HG02798 (cell line): ENCODE measurements at regions not wholly inside any gene's neighbourhood (a gene's known extent, or its start where the extent isn't known, plus 50 kb on each side); places are given as distances from the start of the nearest gene placed in this dataset.
"Not testable (repeated sequence)": the region's sequence is repeated elsewhere in the genome, so short reads cannot be mapped to it uniquely, and the experiment has no call there.

ENCODE experiments used
- ATAC-seq: cut with Tn5 transposase; IDR thresholded peaks from one replicate; pipeline ENCODE4 v1.9.1; 2021; ENCODE audit warnings: mild to moderate bottlenecking; ENCODE audit not compliant: unreplicated experiment, poor library complexity

- ATAC-seq, result no peak
Observed at GRCh38 chr14:56417173-56417572, 162.4 kb upstream of the TMEM260 start.

- no peak for ATAC-seq
Observed at GRCh38 chr14:56419750-56420149, 159.8 kb upstream of the TMEM260 start.

- ATAC-seq, result no peak
Observed at GRCh38 chr14:56422221-56422620, 157.4 kb upstream of the TMEM260 start.

GRCh38 chr14:56422703-56423213 lies 156.8 kb upstream of the TMEM260 start:
- ATAC-seq, result peak; percentile 41

- no peak for ATAC-seq
Observed at GRCh38 chr14:56423544-56423943, 156.1 kb upstream of the TMEM260 start.

- ATAC-seq, result no peak
Observed at GRCh38 chr14:56431013-56431412, 148.6 kb upstream of the TMEM260 start.

GRCh38 chr14:56449670-56450213 lies 129.9 kb upstream of the TMEM260 start:
- ATAC-seq, result no peak

GRCh38 chr14:56452940-56453339 lies 126.7 kb upstream of the TMEM260 start:
- ATAC-seq, result no peak

GRCh38 chr14:56454680-56455079 lies 124.9 kb upstream of the TMEM260 start:
- ATAC-seq, result not testable (repeated sequence)

GRCh38 chr14:56460469-56460868 lies 119.1 kb upstream of the TMEM260 start:
- ATAC-seq, result no peak

- no peak for ATAC-seq
Observed at GRCh38 chr14:56461276-56462275, 118.0 kb upstream of the TMEM260 start.

GRCh38 chr14:56463271-56463890 lies 116.2 kb upstream of the TMEM260 start:
- ATAC-seq, result no peak

GRCh38 chr14:56471056-56471455 lies 108.5 kb upstream of the TMEM260 start:
- no peak for ATAC-seq

GRCh38 chr14:56474419-56475022 lies 105.1 kb upstream of the TMEM260 start:
- ATAC-seq, result no peak

- no peak for ATAC-seq
Observed at GRCh38 chr14:56482310-56482911, 97.2 kb upstream of the TMEM260 start.

GRCh38 chr14:56487090-56487667 lies 92.4 kb upstream of the TMEM260 start:
- no peak for ATAC-seq

- ATAC-seq, result no peak
Observed at GRCh38 chr14:56487761-56488160, 91.8 kb upstream of the TMEM260 start.

- no peak for ATAC-seq
Observed at GRCh38 chr14:56488306-56488705, 91.3 kb upstream of the TMEM260 start.

- no peak for ATAC-seq
Observed at GRCh38 chr14:56490379-56490778, 89.2 kb upstream of the TMEM260 start.
